GM18526 (cell line): ENCODE measurements at regions not wholly inside any gene's neighbourhood (a gene's known extent, or its start where the extent isn't known, plus 50 kb on each side); places are given as distances from the start of the nearest gene placed in this dataset.

Experiments
- POLR2A ChIP-seq: IDR thresholded peaks from 3 replicates; pipeline ENCODE4 v1.6.1; 2011; ENCODE audit not compliant: insufficient read length; ENCODE audit errors: extremely low read depth

- TF ChIP-seq POLR2A = no peak
Measured at GRCh38 chr22:49562685-49563249, 264.9 kb downstream of the BRD1 start.

GRCh38 chr22:49561976-49562375 lies 265.7 kb downstream of the BRD1 start:
- no peak for TF ChIP-seq POLR2A

GRCh38 chr22:49561338-49561737 lies 266.3 kb downstream of the BRD1 start:
- no peak for TF ChIP-seq POLR2A

- TF ChIP-seq POLR2A = no peak
Measured at GRCh38 chr22:49555526-49555925, 272.1 kb downstream of the BRD1 start.

GRCh38 chr22:49554741-49555140 lies 272.9 kb downstream of the BRD1 start:
- TF ChIP-seq POLR2A = no peak

GRCh38 chr22:49554296-49554625 lies 273.4 kb downstream of the BRD1 start:
- no peak for TF ChIP-seq POLR2A

- no peak for TF ChIP-seq POLR2A
Measured at GRCh38 chr22:49553518-49554295, 274.0 kb downstream of the BRD1 start.

- no peak for TF ChIP-seq POLR2A
Measured at GRCh38 chr22:49553076-49553475, 274.6 kb downstream of the BRD1 start.

- no peak for TF ChIP-seq POLR2A
Measured at GRCh38 chr22:49551897-49552614, 275.6 kb downstream of the BRD1 start.

GRCh38 chr22:49551446-49551845 lies 276.2 kb downstream of the BRD1 start:
- TF ChIP-seq POLR2A = no peak

GRCh38 chr22:49550766-49551362 lies 276.8 kb downstream of the BRD1 start:
- TF ChIP-seq POLR2A = no peak

GRCh38 chr22:49550141-49550430 lies 277.6 kb downstream of the BRD1 start:
- TF ChIP-seq POLR2A = no peak

GRCh38 chr22:49549256-49550140 lies 278.2 kb downstream of the BRD1 start:
- TF ChIP-seq POLR2A = no peak

- TF ChIP-seq POLR2A = no peak
Measured at GRCh38 chr22:49548356-49549202, 279.1 kb downstream of the BRD1 start.
